Islet of Langerhans (tissue), 1 donor: ENCODE measurements at regions not wholly inside any gene's neighbourhood (a gene's known extent, or its start where the extent isn't known, plus 50 kb on each side); places are given as distances from the start of the nearest gene placed in this dataset.
A peak's percentile ranks its signal among the peaks of the same experiment; 100 is the strongest.

Experiments used
- FAIRE-seq: peaks from one replicate; lab custom pipeline; 2011; peaks lifted over from hg19 to GRCh38; lab: Jason Lieb, UNC

- no peak for FAIRE-seq
Measured at GRCh38 chr18:77573571-77573970, 323.9 kb downstream of the GALR1 start.

DNA sequence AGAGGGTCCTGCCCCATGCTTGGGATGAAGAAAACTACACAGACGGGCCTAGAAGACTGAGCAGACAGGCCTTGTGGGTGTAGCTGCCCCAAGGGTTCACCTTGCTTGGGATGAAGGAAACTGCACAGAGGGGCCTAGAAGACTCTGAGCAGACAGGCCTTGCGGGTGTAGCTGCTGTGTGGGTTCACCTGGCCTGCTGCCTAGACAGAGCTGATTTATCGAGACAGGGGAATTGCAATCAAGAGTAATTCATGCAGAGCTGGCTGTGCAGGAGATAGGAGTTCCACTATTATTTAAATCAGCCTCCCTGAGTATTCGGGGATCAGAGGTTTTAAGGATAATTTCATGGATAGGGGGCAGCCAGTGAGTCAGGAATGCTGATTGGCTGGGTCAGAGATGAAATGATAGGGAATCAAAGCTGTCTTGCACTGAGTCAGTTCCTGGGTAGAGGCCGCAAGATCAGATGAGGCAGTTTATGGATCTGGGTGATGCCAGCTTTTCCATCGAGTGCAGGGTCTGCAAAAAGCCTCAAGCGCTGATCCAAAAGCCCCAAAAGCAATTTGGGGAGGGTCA is 341.4 kb downstream of the GALR1 start:
- no peak for FAIRE-seq

DNA sequence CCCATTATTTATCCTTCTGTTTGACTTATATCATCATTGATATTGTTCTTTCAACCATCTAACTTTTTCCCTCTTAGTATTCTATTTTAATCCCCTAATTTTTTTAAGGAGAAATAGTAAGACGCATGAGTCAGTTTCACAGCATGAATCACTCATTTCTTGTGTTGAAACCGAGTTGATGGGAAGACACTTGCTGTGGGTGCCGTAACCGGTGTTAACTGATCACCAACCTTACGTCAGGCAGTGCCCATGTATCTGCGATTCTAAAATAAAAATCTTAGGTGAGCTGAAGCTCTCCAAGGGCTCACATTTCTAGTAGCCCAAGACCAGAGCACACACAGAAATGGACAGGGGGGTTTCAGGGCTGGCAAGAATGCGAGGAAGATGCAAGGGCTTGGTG is 348.1 kb downstream of the GALR1 start:
- FAIRE-seq: no peak

DNA sequence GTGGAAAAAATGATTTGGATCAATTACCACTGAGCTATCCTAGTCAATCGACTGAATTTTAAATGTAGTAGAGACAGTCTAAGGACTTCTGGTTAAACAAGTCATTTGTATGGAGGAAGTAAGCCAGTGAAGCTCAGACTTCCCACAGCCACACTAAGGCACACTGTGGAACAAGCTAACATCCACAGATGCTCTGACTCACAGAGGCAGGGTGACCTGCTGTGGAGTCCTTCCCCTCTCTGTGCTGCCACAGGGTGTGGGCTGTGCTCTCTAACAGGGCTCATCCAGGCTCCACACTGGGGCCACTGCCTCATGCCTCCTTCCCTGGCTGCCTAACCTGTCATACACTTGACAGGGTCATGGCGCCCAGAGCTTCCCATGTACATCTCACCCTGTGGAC is 351.0 kb downstream of the GALR1 start:
- no peak for FAIRE-seq

DNA sequence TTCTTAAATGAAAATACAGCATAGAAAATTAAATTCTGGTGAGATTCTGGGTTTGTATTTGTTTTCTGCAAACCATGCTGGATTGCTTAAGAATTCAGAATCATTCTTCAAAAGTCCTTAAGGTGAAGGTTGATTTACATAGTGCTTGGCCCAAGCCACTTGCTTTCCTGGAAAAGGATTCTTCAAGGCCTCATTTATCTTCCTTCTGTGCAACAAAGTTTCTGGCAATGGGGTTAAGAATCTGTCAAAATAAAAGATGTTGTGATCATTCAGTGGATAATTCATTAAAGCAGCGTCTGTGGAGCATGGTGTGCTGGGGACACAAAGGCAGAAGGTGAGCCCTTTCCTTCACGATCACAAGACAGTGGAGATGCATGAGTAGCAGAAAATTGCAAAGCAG is 351.9 kb downstream of the GALR1 start:
- FAIRE-seq: no peak

DNA sequence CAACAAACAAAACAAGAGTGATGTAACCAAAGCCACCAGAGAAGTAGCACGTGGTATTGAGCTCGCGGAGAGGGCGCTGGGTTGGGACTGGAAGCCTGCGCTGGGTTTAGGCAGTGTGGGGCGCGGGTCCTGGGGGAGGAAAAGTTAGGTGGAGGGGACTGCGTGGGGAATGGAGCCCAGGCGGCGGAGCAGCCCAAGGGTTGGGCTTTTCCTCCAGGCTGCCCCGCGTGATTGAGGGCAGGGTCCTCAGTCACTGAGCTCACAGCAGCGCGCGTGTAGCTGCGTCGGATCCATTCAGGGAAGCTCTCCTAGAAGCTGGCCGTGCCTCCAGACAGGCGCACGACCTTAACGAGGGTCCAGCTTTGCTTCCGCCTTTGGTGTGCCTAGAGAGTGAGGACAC is 357.4 kb downstream of the GALR1 start:
- FAIRE-seq: no peak

DNA sequence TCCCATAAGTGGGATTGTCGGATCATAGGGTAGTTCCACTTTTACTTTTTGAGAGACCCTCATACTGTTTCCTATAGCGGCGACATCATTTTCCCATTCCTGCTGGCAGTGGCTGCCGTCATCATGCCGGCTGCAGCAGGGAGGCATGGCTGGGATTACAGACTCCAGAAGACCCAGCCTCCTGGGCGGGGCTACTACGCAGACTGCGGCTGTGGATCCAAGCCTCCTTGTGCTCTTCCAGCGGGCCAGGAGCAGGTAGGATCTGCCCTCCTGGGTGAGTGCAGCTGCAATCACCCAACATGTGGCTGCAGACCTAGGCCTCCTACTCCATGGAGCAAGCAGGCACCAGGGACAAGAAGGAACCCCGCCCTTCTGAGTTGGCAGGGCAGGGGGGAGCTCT is 359.2 kb downstream of the GALR1 start:
- no peak for FAIRE-seq

- no peak for FAIRE-seq
Measured at GRCh38 chr18:77617694-77618093, 368.0 kb downstream of the GALR1 start.

DNA sequence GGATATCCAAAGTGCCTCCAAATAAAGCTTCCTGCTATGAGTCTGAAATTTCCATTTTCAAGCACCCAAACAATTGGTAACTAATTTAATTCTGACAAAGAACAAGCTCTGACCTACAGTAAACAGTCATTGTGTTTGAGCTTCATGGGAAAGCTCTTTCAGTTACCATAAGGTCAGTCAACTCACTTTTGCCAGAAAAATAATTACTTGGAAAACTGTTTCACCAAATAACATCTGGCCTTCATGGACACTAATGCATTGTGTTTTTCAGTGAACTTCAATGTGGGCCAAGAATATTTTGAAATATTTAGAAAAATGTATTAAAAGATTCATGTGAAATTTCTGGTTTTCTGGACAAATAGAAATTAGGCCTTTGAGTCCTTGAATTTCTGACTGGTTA is 369.9 kb downstream of the GALR1 start:
- no peak for FAIRE-seq

DNA sequence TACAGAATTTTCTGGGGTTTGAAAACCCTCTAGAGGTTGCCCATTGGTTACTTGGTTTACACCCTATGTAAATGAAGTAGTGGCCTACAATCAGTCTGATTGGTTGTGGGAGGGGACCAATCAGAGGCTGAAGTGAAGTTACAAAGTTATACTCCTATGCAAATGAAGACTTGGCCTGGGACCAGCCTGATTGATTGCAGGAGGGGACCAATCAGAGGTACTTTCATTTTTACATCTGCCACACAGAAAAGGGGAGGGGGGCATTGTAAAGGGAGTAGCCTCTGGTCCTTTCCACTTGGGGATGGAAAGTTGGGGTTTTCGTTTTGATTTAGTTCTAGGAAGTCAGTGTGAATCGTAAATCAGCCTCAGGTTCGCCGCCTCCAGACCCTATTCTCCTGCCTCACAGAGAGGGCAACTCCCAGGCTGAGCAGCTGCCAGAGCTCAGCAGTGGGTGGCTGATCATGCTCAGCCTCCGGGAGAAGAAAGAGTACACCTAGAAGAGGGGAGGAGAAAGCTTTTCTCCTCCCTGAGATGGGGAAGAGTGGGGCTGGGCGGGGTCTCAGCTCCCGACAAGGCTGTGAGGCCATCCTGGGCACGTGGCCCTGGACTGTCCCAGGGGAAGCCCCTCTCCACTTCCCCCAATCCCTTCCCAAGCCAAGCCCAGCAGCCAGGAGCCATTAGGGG is 372.5 kb downstream of the GALR1 start:
- no peak for FAIRE-seq

DNA sequence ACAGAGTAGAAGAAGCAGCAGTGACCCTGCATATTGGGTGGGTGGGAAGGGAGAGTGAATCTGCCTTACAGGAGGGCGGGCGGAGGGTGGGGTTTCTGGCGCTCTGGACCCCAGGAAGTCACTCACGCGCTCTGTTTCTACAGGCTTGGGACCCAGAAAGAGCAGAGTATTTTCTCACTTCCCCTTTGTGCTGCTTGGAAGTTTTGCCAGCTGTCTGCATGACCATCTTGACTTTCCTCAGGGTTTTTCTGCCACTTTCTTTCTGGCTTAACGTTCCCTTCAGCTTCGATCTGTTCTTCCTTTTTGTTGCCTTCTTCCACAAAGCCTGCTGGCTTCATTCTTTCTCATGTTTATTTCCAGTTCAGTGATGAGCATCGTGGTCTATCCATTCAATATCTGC is 383.1 kb downstream of the GALR1 start:
- FAIRE-seq: no peak

DNA sequence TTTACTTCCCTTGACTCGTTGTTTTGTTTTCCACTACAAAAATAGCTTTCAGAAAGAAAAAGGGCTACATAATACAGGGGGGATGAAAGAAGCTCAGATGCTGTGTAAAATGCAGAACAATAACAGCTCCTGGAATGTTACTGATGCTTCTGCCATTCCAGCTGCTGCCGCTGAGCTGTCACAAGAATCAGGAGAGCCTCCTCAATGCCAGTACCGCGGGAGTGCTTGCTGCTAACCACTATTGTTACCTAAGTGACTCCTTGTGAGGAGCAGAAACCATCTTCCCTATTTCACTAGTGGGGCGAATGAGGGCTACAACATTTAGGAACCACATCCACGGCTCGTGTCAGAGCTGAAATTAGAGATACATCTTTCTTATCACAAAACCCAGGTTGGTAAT is 384.8 kb downstream of the GALR1 start:
- no peak for FAIRE-seq

GRCh38 chr18:77635451-77635850 is 385.8 kb downstream of the GALR1 start:
- no peak for FAIRE-seq

DNA sequence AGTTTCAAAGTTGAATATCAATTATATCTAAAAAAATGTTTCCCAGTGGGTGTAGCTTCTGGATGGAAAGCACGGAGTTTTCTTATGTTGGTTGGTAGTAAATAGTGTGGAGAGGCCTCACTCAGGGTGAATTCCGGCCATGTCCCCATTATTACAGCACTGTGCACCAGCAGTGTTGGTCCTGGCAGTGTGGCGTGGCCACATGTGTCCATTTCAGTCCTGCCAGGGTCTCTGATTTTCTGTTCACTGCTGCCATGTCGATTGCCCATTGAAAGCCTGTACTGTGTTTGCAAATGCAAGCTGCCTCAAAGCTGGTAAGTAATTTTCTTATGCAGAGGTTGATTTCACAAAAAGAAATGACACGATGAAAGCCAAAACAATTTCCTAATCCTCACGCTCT is 386.2 kb downstream of the GALR1 start:
- FAIRE-seq: no peak

DNA sequence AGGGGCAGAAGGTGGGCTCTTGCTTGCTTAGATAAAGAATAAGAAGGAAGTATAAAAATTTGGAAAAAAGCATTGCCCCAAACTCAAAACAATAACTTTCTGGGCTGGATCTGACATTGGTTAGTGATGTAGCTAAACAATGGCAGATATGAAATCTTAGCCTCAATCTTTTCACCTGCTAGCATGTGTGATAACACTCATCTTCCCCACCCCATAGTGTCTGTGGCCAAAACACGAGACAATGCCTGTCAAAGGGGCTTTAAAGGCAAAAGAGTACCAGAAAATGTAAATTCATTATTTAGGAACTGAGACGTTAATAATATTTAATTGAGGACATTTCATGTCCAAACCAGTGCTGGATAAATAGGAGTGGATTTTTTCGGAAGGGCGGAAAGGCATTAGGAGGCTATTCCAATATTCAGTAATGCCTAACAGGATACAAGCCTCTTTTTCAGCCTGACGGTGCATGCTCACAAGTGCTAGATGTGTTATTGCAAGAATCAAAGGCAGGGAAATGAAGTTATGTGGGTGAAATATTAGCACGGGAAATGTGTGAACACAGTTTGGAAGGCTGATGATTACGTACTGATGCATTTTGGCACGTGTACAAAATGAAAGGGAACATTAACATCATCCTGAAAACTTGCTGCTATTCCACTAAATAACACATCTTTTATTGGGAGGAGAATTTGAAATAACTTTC is 395.7 kb downstream of the GALR1 start:
- no peak for FAIRE-seq

DNA sequence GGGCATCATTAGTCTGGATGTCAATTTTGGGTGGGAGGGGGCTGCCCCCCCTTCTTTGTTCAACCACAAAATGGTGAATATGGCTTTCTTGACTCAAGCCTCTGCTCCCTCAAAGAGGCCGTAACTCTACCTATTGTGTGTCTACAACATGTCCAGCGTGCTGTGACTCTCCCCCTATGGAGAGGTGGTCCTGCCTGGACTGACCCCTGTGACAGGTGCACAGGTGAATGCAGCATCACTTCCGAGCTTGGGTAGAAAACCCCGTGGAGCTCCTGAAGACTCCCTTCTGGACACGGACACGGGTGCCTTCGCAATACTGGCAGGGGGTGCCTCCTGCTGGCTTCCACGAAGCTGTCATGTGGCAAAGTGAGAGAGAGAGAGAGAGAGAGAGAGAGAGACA is 397.8 kb downstream of the GALR1 start:
- FAIRE-seq: no peak

DNA sequence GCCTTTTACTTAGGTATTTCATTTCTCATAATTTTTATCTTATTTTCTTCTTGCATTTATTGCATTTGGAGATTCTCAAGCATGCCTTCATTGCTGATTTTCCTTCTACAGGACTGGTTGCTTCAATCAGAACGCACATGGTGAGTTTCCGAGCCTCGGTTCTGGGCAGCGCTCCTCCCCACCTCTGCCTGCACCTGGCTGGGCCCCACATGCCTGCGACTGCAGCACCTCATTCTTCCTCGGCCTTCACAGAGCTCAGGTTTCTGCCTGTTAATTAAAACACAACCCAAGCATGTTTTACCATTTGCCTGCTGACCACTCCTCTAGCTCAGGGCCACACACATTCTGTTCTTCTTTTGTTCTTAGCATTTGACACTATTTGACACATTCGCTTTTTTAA is 398.8 kb downstream of the GALR1 start:
- FAIRE-seq: no peak

DNA sequence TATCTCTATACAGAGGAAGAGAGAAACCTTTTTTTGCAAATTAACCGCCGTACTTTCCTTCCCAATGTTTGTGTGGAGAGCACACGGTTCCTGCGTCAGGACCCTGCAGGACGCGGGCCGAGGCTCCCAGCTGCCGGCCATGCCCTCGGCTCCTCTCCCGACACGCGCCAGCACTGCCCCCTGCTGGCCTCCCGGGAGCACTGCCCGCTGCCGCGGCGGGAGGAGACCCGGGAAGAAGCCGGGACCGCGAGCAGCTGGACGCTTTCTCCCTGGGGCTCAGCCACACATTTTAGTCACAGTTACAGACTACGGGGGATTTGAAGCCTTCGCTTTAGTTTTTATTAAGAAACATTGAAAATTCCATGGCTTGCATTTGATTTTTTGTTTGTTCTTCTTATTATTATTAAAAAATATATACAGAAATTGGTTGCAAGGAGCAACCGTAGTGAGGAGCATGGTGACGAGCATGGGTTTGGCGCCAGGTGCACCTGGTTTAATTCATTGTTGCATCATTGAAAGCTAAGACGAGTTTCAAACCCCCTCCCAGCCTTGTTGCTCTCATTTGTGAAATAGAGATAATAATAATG is 401.2 kb downstream of the GALR1 start:
- peak; percentile 5 for FAIRE-seq

DNA sequence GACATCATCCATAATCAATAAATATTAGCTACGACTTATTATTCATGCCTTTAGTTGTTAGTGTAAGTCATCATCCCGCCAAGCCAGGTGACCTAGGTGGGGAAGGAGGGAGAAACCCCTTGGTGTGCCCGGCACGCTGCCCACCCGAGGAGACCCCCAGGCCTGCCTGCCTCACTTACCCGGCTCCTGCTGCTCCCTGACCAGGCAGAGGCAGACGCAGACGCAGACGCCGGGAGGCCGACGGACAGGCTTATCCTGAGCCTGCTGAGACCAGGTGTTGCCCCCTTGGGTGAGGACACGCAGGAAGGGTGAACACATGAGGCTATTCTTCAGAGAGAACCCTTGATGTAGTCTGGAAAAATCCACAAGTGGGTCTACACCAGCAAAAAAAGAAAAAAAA is 401.8 kb downstream of the GALR1 start:
- FAIRE-seq: no peak

- no peak for FAIRE-seq
Measured at GRCh38 chr18:77653792-77654191, 404.1 kb downstream of the GALR1 start.

DNA sequence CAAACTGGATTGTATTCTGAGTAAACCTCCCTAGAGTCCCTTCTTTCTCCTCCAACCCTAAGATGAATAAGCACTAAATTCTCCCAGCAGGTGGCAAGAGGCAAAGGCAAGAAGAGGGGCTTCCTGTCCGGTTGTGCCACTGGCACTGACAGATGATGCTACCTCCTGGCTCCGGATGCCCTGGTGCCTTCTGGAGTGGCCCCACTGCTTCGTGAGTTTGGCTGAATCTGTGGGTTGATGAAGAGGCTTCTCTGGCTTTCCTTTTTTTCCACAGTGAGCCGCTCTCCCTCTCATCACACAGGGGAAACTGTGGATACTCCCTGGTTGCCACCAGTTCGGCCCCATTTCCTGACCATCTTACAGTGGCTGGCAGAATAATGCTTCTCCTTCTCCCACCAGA is 404.7 kb downstream of the GALR1 start:
- FAIRE-seq: no peak

DNA sequence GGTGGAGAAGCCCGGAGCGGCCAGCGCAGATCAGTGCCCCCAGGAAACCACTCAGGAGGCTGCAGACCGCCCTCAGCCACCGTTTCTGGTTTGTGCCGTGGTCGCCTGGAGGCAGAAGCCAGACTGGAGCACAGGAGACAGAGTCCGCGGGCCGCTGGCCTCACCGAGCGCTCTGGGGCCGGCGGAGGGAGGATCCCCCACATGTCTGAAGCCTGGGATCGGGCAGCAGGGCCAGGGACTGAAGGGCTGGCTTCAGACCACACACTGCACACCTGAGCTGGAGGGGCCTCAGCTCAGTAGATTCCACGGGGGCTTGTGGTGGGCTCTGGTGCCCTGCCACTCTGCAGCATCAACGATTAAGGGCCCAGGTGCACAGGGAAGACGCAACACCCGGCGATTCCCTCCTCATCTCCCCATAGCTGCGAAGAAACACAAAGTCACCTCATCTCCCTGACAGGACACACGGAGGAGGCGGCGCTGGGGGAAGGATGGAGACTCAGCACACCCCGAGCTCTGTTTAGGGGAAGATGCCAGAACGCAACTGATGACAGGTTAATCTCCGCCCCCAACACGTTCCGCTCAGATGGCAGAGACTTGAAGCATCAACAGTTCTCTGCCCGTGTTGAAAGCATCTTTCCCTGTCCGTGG is 408.1 kb downstream of the GALR1 start:
- no peak for FAIRE-seq

- FAIRE-seq: no peak
Measured at GRCh38 chr18:77658299-77658662, 408.6 kb downstream of the GALR1 start.
